Transverse colon (tissue), 4 donors: ENCODE measurements at regions not wholly inside any gene's neighbourhood (a gene's known extent, or its start where the extent isn't known, plus 50 kb on each side); places are given as distances from the start of the nearest gene placed in this dataset.

Experiments
- DNase-seq: peaks from one replicate; pipeline ENCODE4 v3.0.0-alpha.2; 2019
- H3K27ac ChIP-seq, 4 donors: fragments of 200-600 bp; sonication (generic); 2 replicates each; pipeline ENCODE4 v1.5.1; 2016 to 2018; ENCODE audit warnings: inconsistent platforms in 4 of 4
- H3K27me3 ChIP-seq: fragments of 200-600 bp; sonication (generic); 2 replicates; pipeline ENCODE4 v1.5.1; 2017; ENCODE audit warnings: inconsistent platforms
- H3K36me3 ChIP-seq, 4 donors: fragments of 200-600 bp; sonication (generic); 2 replicates each; pipeline ENCODE4 v1.5.1; 2017 to 2019; ENCODE audit warnings: inconsistent platforms in 4 of 4
- H3K4me1 ChIP-seq, 4 donors: fragments of 200-600 bp; sonication (generic); 2 replicates each; pipeline ENCODE4 v1.5.1; 2017 to 2020; ENCODE audit warnings: inconsistent platforms in 4 of 4
- H3K4me3 ChIP-seq, 4 donors: fragments of 200-600 bp; sonication (generic); 1 replicate in 1 of 4; 2 replicates in 3 of 4; pipeline versions ENCODE4 v1.5.1 to v1.6.1; 2017 to 2019; ENCODE audit warnings: inconsistent platforms in 4 of 4
- H3K9me3 ChIP-seq, 2 donors: fragments of 200-600 bp; sonication (generic); 2 replicates each; pipeline ENCODE4 v1.5.1; 2017 to 2019; ENCODE audit warnings: inconsistent platforms in 2 of 2
- CTCF ChIP-seq, 5 experiments: fragments of 200-600 bp in 3 of 5; fragments of 450-650 bp in 2 of 5; sonication (generic) in 3 of 5; IDR thresholded peaks; 1 replicate in 2 of 5; 2 replicates in 3 of 5; pipeline ENCODE4 v1.5.1; 2016 to 2017; ENCODE audit warnings: antibody characterized with exemption in 5 of 5, inconsistent platforms in 3 of 5, mild to moderate bottlenecking in 2 of 5, moderate library complexity in 1 of 5
- EP300 ChIP-seq: sonication (generic); formaldehyde crosslinking; IDR thresholded peaks from one replicate; pipeline ENCODE4 v1.6.1; 2017; ENCODE audit warnings: antibody characterized with exemption, low read depth
- POLR2A ChIP-seq: fragments of 450-650 bp; IDR thresholded peaks from one replicate; pipeline ENCODE4 v1.6.1; 2016; ENCODE audit warnings: antibody characterized with exemption, mild to moderate bottlenecking, moderate library complexity
- POLR2AphosphoS5 ChIP-seq, 3 donors: sonication (generic); formaldehyde crosslinking; IDR thresholded peaks; one replicate each; pipeline ENCODE4 v1.6.1; 2016; ENCODE audit warnings: antibody characterized with exemption in 3 of 3
- WGBS, 2 donors: methylation state at CpG; one replicate each; pipeline ENCODE4 v1.1.5; 2018; ENCODE audit warnings: low coverage in 1 of 2; 5-methylcytosine and 5-hydroxymethylcytosine counted together
- in situ Hi-C, 4 donors: fragments of 200-750 bp; cut with MboI; loops; one replicate each; pipeline versions ENCODE4 v1.15.0 to v1.15.1; 2017; ENCODE audit warnings: low sequenced_read_pairs in 3 of 4, low pct_ligation_motif_present in 1 of 4, low pct_unique_long_range_greater_than_20kb in 1 of 4
- intact Hi-C: fragments of 100-400 bp; cut with DNase I; formaldehyde crosslinking; loops from one replicate; pipeline ENCODE4 v1.15.1; 2023; ENCODE audit warnings: low total_unique reads

GRCh38 chr3:176554791-176555654, 642.3 kb downstream of the TBL1XR1 start:
- no peak for DNase-seq
- Histone ChIP-seq H3K27me3 (no peaks in the 10 kb centered on the region), H3K27ac (no peak overlapping the region), H3K9me3 (no peaks in the 10 kb centered on the region), H3K4me1 (no peaks in the 10 kb centered on the region), H3K4me3 (no peak overlapping the region), H3K36me3 (no peaks in the 10 kb centered on the region)
- intact Hi-C loops, result no loop called here
- 57 to 71% methylated on average over 6 to 10 of the region's 10 CpGs for WGBS, 2 donors
- no peak for TF ChIP-seq POLR2AphosphoS5 (IDR thresholded peaks at IDR 0.05)
- no peak for TF ChIP-seq CTCF (IDR thresholded peaks at IDR 0.05)
- no peak for TF ChIP-seq EP300
- TF ChIP-seq POLR2A, result no peak
- in situ Hi-C loops, result no loop called here

GRCh38 chr3:176554264-176554663, 643.0 kb downstream of the TBL1XR1 start:
- no peak for TF ChIP-seq EP300
- TF ChIP-seq CTCF (IDR thresholded peaks at IDR 0.05), result no peak
- TF ChIP-seq POLR2A, result no peak
- TF ChIP-seq POLR2AphosphoS5 (IDR thresholded peaks at IDR 0.05), result no peak
- H3K4me1 ChIP-seq, result no peaks in the 10 kb centered on the region
- no peak overlapping the region for H3K4me3 ChIP-seq
- no peak overlapping the region for H3K27ac ChIP-seq
- intact Hi-C loops, result no loop called here
- H3K36me3 ChIP-seq, result no peaks in the 10 kb centered on the region
- 71 to 77% methylated on average over 2 of the region's 2 CpGs for WGBS, 2 donors
- in situ Hi-C loops, result no loop called here
- no peak for DNase-seq
- no peaks in the 10 kb centered on the region for H3K9me3 ChIP-seq
- H3K27me3 ChIP-seq, result no peaks in the 10 kb centered on the region

- no peaks in the 10 kb centered on the region for H3K4me1 ChIP-seq
- TF ChIP-seq CTCF (IDR thresholded peaks at IDR 0.05) (no peak), POLR2AphosphoS5 (IDR thresholded peaks at IDR 0.05) (no peak), EP300 (no peak), POLR2A (no peak)
- no peak overlapping the region for H3K27ac ChIP-seq
- H3K27me3 ChIP-seq, result no peaks in the 10 kb centered on the region
- no peaks in the 10 kb centered on the region for H3K9me3 ChIP-seq
- 76 to 100% methylated on average over 1 of the region's 1 CpG for WGBS, 2 donors
- in situ Hi-C loops, result no loop called here
- intact Hi-C loops, result no loop called here
- H3K36me3 ChIP-seq, result no peaks in the 10 kb centered on the region
- no peak overlapping the region for H3K4me3 ChIP-seq
- DNase-seq, result no peak
Observed at GRCh38 chr3:176526942-176527341, 670.3 kb downstream of the TBL1XR1 start.

- TF ChIP-seq EP300 (no peak), POLR2AphosphoS5 (IDR thresholded peaks at IDR 0.05) (no peak), CTCF (IDR thresholded peaks at IDR 0.05) (no peak), POLR2A (no peak)
- DNase-seq, result no peak
- H3K36me3 ChIP-seq, result no peaks in the 10 kb centered on the region
Observed at GRCh38 chr3:176526225-176526624, 671.1 kb downstream of the TBL1XR1 start.

More at GRCh38 chr3:176526225-176526624, 671.1 kb downstream of the TBL1XR1 start:
- Histone ChIP-seq H3K4me1 (no peaks in the 10 kb centered on the region), H3K27me3 (no peaks in the 10 kb centered on the region), H3K27ac (no peak overlapping the region), H3K9me3 (no peaks in the 10 kb centered on the region), H3K4me3 (no peak overlapping the region)
- intact Hi-C loops, result no loop called here
- in situ Hi-C loops, result no loop called here
- 64% methylated on average over 1 of the region's 1 CpG; no CpG with 5 or more reads in 1 of the 2 donors for WGBS, 2 donors
